Left cardiac atrium (tissue), 4 donors: ENCODE measurements at regions not wholly inside any gene's neighbourhood (a gene's known extent, or its start where the extent isn't known, plus 50 kb on each side); places are given as distances from the start of the nearest gene placed in this dataset.
"Not testable (repeated sequence)": the region's sequence is repeated elsewhere in the genome, so short reads cannot be mapped to it uniquely, and the experiment has no call there.

ENCODE experiments used
- ATAC-seq, 2 donors: fragments of 200-7000 bp; cut with Tn5 transposase; one replicate each; pipeline ENCODE4 v1.9.1; 2020; ENCODE audit warnings: mild to moderate bottlenecking in 2 of 2, moderate library complexity in 2 of 2
- DNase-seq: peaks from one replicate; pipeline ENCODE4 v3.0.0-alpha.2; 2020
- intact Hi-C, 2 donors: fragments of 100-400 bp; cut with DNase I; formaldehyde crosslinking; loops; one replicate each; pipeline versions ENCODE4 v1.14.1 to v1.15.1; 2022 to 2023
- donor health status: DM: no; HTN: yes; CAD: no.
- donor health status: DM: no; HTN: yes; CAD: no; lungs with severe emphysema.
- donor health status: DM: yes; HTN: yes; CAD: no.
- donor health status: Dilated cardiomyopathy.

GRCh38 chr4:27946799-27947198, 1086.2 kb downstream of the STIM2 start:
- intact Hi-C loops = no loop called here
- DNase-seq (no peak), ATAC-seq (no peak)

- ATAC-seq = peak in 1 of 2 donors; percentile 27
- intact Hi-C loops = no loop called here
- DNase-seq = no peak
Measured at GRCh38 chr4:27947302-27947701, 1086.7 kb downstream of the STIM2 start.

DNA sequence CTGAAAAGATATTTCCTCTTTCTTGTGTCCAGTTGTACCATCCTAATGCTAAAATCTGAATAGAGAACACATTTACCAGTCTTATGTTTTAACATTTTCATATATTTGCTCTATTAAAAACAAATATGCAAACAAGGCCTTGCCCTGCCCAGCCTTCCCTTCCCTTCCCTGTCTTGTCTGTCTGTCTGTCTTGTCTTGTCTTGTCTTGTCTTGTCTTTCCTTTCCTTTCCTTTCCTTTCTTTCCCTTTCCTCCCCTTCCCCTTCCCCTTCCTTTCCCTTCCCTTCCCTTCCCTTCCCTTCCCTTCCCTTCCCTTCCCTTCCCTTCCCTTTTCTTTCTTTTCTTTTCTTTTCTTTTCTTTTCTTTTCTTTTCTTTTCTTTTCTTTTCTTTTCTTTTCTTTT, 1103.5 kb downstream of the STIM2 start:
- DNase-seq = no peak
- intact Hi-C loops = no loop called here
- no peak for ATAC-seq

GRCh38 chr4:27966664-27967063, 1106.0 kb downstream of the STIM2 start:
- DNase-seq (no peak), ATAC-seq (no peak)
- intact Hi-C loops = no loop called here

- ATAC-seq = no peak
- DNase-seq = no peak
- intact Hi-C loops = no loop called here
Measured at GRCh38 chr4:27973056-27973455, 1112.4 kb downstream of the STIM2 start.

DNA sequence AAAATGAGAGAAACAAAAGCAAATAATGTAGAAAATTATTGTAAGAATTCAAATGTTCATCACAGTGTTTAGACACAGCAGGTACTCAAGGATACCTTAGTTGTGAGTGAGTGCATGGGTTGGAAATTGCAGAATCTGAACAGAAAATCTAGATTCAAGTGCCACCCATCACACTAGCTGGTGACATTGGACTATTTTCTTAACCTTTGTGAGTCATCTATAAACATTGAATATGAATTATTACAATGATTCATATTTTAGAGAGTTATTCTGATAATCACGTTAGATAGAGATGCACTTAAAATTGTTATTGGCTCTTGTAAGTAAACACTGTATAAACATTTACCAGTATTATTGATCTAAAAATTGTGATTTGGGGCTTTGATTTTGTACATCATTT, 1113.1 kb downstream of the STIM2 start:
- intact Hi-C loops = no loop called here
- no peak for DNase-seq
- ATAC-seq = no peak

- DNase-seq (no peak), ATAC-seq (no peak)
- intact Hi-C loops = no loop called here
Measured at GRCh38 chr4:27974339-27974738, 1113.7 kb downstream of the STIM2 start.

DNA sequence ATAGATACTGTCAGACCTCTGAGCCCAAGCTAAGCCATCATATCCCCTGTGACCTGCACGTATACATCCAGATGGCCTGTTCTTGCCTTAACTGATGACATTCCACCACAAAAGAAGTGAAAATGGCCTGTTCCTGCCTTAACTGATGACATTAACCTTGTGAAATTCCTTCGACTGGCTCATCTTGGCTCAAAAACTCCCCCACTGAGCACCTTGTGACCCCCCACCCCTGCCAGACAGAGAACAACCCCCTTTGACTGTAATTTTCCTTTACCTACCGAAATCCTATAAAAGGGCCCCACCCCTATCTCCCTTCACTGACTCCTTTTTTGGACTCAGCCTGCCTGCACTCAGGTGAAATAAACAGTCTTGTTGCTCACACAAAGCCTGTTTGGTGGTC, 1114.2 kb downstream of the STIM2 start:
- intact Hi-C loops, ATAC-seq, DNase-seq: not testable (repeated sequence)

DNA sequence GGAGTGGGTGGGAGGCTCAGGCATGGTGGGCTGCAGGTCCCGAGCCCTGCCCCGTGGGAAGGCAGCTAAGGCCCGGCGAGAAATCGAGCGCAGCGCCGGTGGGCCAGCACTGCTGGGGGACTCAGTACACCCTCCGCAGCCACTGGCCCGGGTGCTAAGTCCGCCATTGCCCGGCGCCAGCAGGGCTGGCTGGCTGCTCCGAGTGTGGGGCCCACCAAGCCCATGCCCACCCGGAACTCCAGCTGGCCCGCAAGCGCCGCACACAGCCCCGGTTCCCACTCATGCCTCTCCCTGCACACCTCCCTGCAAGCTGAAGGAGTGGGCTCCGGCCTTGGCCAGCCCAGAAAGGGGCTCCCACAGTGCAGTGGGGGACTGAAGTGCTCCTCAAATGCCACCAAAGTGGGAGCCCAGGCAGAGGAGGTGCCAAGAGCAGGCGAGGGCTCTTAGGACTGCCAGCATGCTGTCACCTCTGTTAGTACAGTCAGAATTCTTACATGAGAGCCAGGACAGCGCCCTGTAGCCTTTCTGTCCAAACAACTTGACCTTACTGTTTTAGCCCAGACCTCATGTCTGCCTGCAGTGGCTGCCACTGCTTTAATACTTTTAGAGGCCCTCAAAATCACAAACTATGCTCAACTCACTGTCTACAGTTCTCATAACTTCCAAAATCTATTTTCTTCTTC, 1117.9 kb downstream of the STIM2 start:
- DNase-seq, intact Hi-C loops, ATAC-seq: not testable (repeated sequence)

GRCh38 chr4:27985522-27985921, 1124.9 kb downstream of the STIM2 start:
- intact Hi-C loops = no loop called here
- DNase-seq = no peak
- no peak for ATAC-seq

GRCh38 chr4:27986476-27986875, 1125.8 kb downstream of the STIM2 start:
- DNase-seq = no peak
- intact Hi-C loops = no loop called here
- ATAC-seq = no peak

DNA sequence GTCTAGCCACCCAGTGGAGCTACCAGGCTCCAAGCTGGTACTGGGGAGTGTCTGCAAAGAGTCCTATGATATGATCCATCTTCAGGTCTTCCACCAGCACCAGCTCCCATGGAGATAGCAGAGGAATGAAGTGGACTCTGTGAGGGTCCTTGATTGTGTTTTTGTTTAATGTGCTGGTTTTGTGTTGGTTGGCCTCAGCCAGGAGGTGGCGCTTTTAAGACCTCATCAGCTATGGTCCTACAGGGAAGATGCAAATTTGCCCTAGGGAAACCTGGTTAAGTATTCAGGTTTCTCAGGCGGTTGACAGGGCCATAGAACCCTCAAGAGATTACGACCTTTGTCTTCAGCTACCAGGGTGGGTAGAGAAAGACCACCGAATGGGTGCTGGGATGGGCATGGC, 1141.1 kb downstream of the STIM2 start:
- no peak for ATAC-seq
- intact Hi-C loops = no loop called here
- no peak for DNase-seq

DNA sequence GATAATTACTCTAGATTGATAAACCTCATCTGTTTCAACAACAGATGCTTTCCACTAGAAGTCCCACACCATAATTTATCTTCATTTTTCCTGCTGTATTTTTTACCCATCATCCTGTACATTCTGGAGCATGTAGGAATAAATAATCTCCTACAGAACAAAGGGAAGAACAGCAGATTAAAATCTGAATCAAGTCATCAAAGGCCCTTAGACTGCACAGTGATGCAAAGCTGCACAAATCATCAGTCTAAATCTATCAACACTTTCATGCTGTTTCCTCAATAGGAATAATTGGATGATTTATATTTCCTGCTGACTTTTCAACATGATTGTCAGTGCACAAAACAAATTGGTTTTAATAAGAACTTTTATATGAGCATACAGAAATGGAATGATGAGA, 1143.9 kb downstream of the STIM2 start:
- ATAC-seq = no peak
- intact Hi-C loops = no loop called here
- DNase-seq = no peak

DNA sequence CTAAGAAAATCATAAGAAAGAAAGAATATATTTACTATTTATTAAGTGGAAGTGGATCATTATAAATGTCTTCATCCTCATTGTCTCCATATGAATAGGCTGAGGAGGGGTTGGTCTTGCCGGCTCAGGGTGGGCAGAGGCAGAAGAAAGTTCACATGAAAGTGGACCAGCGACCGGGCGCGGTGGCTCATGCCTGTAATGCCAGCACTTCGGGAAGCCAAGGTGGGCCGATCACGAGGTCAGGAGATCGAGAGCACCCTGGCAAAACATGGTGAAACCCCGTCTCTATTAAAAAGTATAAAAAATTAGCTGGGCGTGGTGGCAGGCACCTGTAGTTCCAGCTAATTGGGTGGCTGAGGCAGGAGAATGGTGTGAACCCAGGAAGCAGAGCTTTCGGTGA, 1145.4 kb downstream of the STIM2 start:
- DNase-seq (no peak), ATAC-seq (no peak)

DNA sequence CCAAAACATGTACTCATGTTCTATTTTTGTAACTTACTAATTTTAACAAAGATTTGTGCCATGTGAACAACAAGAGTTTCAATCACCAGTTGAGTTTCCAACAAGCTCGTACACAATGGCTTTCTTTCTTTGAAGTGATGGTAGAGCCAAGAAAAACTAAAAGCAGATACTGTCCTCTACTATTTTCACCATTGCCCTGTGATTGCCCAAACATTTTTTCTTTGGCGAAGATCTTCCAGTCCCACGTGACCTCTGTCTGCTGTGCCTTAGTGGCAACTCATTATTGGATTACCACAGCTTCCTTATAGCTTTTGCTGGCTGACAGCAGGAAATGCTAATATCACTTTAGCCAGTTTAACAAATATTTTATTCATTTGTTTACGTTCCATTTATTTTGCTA, 1147.1 kb downstream of the STIM2 start:
- DNase-seq = no peak
- no peak for ATAC-seq
- intact Hi-C loops = no loop called here

More for the DNA sequence above, 1145.4 kb downstream of the STIM2 start:
- intact Hi-C loops = no loop called here

DNA sequence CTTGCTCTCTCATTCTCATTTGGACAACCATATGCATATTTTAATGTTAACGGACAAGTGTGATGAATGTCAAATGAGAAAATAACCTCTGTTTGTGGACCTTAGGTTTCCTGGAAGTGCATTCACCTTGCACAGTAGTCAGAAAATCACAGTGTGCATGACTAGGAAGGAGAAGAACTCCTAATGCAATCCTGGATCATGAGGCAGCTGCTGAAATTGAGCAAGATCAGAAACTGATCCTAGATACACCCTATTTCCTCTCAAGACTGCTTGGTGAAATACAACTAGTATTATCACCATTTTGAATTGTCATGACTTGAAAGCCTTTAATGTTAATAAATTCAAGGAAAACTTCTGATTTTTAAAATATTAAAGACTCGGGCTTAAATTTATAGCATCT, 1148.9 kb downstream of the STIM2 start:
- no peak for ATAC-seq
- DNase-seq = no peak
- intact Hi-C loops = no loop called here

- intact Hi-C loops = no loop called here
- ATAC-seq (no peak), DNase-seq (no peak)
Measured at GRCh38 chr4:28010577-28011240, 1150.1 kb downstream of the STIM2 start.

GRCh38 chr4:28014469-28014868, 1153.8 kb downstream of the STIM2 start:
- no peak for DNase-seq
- no peak for ATAC-seq

GRCh38 chr4:28015996-28016395, 1155.4 kb downstream of the STIM2 start:
- DNase-seq (no peak), ATAC-seq (no peak)
- intact Hi-C loops = no loop called here

More at GRCh38 chr4:28014469-28014868, 1153.8 kb downstream of the STIM2 start:
- intact Hi-C loops = no loop called here

DNA sequence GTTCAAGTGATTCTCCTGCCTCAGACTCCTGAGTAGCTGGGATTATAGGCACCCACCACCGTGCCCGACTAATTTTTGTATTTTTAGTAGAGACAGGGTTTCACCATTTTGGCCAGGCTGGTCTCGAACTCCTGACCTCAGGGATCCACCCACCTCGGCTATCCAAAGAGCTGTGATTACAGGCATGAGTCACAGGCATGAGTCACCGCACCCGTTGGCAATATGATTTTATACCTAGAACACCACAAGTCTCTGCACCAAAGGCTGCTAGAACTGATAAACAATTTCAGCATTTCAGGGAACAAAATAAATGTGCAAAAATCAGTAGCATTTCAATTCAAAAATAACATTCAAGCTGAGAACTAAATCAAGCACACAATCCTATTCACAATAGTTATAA, 1177.6 kb downstream of the STIM2 start:
- intact Hi-C loops, ATAC-seq, DNase-seq: not testable (repeated sequence)

DNA sequence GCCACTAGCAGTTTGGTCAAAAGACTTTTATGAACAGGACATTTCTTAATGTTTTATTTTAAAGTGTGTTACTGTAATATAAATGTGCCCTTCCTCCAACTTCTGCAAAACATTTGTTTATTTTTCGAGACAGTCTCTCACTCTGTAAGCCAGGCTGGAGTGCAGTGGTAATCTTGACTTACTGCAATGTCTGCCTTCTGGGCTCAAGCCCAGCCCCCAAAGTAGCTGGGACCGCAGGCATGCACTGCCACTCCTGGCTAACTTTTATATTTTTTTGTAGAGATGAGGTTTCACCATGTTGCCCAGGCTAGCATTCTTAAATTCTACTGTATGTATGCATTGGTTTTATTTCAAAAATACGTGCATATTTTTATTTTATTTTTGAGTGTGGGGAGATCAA, 1201.9 kb downstream of the STIM2 start:
- no peak for ATAC-seq
- intact Hi-C loops = no loop called here
- no peak for DNase-seq
